ENCODE measurements at regions not wholly inside any gene's neighbourhood (a gene's known extent, or its start where the extent isn't known, plus 50 kb on each side); places are given as distances from the start of the nearest gene placed in this dataset.

DNA sequence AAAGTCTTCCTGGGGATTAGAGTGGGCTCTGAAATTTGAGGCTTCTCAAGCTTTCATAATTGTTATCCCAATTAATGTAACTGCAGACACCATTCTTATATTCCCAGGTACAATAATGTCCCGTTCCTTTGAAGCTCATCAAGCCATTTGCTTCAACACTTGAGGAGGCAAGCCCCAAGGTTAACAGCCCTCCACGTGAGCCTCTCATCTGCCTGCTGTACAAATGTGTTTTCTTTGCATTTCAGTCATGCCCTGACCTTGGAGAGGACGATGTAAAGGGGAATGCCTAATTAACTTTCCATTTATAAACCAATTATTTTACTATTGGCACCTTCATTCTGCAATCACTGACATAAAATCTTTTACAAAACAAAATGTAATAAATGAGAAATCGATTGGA, 106.3 kb downstream of the SETD4 start:
- no peaks in the 10 kb centered on the region for H3K9me3 ChIP-seq
- H3K36me3 ChIP-seq, result no peaks in the 10 kb centered on the region
- no peak overlapping the region for H3K27ac ChIP-seq
- H3K4me1 ChIP-seq, result no peaks in the 10 kb centered on the region
- intact Hi-C loops (cut with DNase I), result no loop called here
- H3K4me3 ChIP-seq, result no peak overlapping the region
- WGBS, 4 donors, result 65 to 70% (median 68%) methylated on average over 4 of the region's 4 CpGs
- DNase-seq (no peak), ATAC-seq (no peak)
- TF ChIP-seq, protein P1, sequence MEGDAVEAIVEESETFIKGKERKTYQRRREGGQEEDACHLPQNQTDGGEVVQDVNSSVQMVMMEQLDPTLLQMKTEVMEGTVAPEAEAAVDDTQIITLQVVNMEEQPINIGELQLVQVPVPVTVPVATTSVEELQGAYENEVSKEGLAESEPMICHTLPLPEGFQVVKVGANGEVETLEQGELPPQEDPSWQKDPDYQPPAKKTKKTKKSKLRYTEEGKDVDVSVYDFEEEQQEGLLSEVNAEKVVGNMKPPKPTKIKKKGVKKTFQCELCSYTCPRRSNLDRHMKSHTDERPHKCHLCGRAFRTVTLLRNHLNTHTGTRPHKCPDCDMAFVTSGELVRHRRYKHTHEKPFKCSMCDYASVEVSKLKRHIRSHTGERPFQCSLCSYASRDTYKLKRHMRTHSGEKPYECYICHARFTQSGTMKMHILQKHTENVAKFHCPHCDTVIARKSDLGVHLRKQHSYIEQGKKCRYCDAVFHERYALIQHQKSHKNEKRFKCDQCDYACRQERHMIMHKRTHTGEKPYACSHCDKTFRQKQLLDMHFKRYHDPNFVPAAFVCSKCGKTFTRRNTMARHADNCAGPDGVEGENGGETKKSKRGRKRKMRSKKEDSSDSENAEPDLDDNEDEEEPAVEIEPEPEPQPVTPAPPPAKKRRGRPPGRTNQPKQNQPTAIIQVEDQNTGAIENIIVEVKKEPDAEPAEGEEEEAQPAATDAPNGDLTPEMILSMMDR (IDR thresholded peaks at IDR 0.05), result no peak
- no peak for TF ChIP-seq POLR2A (IDR thresholded peaks at IDR 0.05)
- peaks cover 0 to 6% (median 0%) of the 10 kb centered on the region in 9 donors for H3K27me3 ChIP-seq

DNA sequence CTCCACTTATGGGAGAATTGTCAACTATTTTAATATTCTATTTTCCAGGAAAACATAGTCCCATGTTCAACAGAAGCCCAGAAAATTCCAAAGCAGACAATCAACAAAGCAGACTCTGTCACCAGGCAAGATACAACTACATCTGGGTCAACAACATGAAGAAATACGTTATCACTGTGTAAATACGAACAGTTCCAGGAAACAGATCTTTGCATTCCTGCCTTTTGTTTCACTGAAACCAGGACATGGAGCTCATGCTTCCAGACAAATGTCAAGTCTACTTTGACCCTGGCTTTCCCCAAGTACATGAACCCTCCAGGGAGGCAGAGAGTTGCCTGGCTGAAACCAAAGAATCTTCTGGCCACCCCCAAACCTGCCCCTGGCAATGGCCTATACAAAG, 106.7 kb downstream of the SETD4 start:
- no peak for ATAC-seq
- WGBS, 4 donors, result 45 to 59% (median 54%) methylated on average over 2 of the region's 2 CpGs

DNA sequence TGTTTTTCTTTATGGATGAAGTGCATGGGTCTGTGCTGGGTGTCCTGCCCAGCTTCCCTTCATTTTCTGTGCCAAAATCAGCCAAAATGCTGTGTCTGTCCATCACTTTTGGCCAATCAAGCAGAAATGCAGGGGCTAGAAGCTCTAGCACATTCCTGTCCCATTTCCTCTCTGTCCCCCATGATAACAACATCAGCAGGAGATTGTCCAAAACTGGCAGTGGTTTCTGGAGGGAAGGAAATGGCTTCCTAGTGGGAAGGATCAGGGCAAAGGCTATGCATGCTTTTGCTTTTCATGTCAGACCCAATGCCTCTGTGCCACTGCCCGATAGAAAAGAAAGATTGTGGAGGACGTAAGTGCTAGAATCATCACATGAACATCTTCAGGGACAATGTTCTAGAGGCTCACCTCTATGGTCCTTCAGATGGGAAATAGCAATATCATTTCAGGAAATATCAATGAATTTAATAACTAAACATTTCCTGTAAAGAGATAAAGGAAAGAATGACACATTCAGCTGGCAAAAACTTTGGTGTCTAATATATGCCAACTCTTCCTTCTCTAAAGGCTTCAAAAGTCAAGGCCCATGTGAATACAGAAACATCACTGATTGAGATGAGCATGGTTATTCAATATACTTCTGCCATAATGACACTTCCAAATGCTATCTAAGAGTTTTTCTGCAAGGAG, 107.5 kb downstream of the SETD4 start:
- intact Hi-C loops (cut with DNase I), result no loop called here
- H3K4me3 ChIP-seq, result no peak overlapping the region
- DNase-seq (no peak), ATAC-seq (no peak)
- no peak for TF ChIP-seq POLR2A (IDR thresholded peaks at IDR 0.05)
- no peaks in the 10 kb centered on the region for H3K4me1 ChIP-seq
- no peak overlapping the region for H3K27ac ChIP-seq
- H3K9me3 ChIP-seq, result no peaks in the 10 kb centered on the region
- no peaks in the 10 kb centered on the region for H3K36me3 ChIP-seq
- H3K27me3 ChIP-seq, result peaks cover 0 to 6% (median 0%) of the 10 kb centered on the region in 9 donors
- 71 to 77% (median 76%) methylated on average over 2 of the region's 2 CpGs for WGBS, 4 donors

More for the DNA sequence above, 106.7 kb downstream of the SETD4 start:
- H3K4me1 ChIP-seq, result no peaks in the 10 kb centered on the region
- H3K27me3 ChIP-seq, result peaks cover 0 to 6% (median 0%) of the 10 kb centered on the region in 9 donors
- intact Hi-C loops (cut with DNase I), result no loop called here
- H3K9me3 ChIP-seq, result no peaks in the 10 kb centered on the region
- no peaks in the 10 kb centered on the region for H3K36me3 ChIP-seq
- no peak for TF ChIP-seq POLR2A (IDR thresholded peaks at IDR 0.05)
- TF ChIP-seq, protein P1 (IDR thresholded peaks at IDR 0.05), result no peak
- DNase-seq, result no peak
- no peak overlapping the region for H3K27ac ChIP-seq
- no peak overlapping the region for H3K4me3 ChIP-seq

DNA sequence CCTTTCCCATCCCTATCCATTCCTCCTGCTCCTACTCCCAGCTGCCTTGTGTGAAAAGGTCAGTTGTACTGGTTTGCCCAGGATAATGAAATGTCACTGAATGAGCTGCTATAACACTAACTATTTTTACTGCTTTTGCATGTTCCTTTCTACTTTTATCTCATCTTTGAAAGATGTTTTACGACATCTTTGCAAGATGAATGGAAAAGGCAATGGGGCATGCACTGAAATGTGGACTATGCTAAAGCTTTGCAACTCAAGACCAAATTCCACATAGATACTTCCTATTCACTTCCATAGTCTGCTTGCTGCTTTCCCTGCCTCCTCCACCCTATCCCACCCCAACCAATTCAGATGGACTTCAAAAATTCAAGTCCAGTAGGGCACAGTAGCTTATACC, 111.3 kb downstream of the SETD4 start:
- Histone ChIP-seq H3K36me3 (no peaks in the 10 kb centered on the region), H3K4me1 (no peaks in the 10 kb centered on the region), H3K27me3 (peaks cover 0 to 4% (median 0%) of the 10 kb centered on the region in 9 donors), H3K4me3 (no peak overlapping the region), H3K27ac (no peak overlapping the region), H3K9me3 (no peaks in the 10 kb centered on the region)
- TF ChIP-seq, protein P1 (IDR thresholded peaks at IDR 0.05), result no peak
- WGBS, 4 donors, result 68 to 90% (median 74%) methylated on average over 1 of the region's 1 CpG
- no peak for DNase-seq
- intact Hi-C loops (cut with DNase I), result loop anchor here in 5 of 10 donors (10.0 kb wide), 6 partner anchors 76 to 1204 kb away; partner anchors contain the start of gene RUNX1 (in 1 of the 5)
- no peak for ATAC-seq

Data from heart left ventricle (tissue), 16 donors.